ENCODE measurements at regions not wholly inside any gene's neighbourhood (a gene's known extent, or its start where the extent isn't known, plus 50 kb on each side); places are given as distances from the start of the nearest gene placed in this dataset.

GRCh38 chr3:99388780-99389179, 249.6 kb upstream of the COL8A1 start:
- FAIRE-seq (no peak), DNase-seq (ENCODE audit: low read depth, low spot score) (no peak), ATAC-seq (no peak)
- no peak overlapping the region for H3K4me3 ChIP-seq
- ChIA-PET SMC1A (ENCODE audit: uncharacterized antibody, unreplicated experiment) (no interaction called here), CTCF (no interaction called here), POLR2A (no interaction called here), RAD21 (ENCODE audit: unreplicated experiment) (no interaction called here)
- no peaks in the 10 kb centered on the region for H3K9me3 ChIP-seq (replicated peaks; ENCODE audit: control insufficient read depth, insufficient read depth, low read length)
- H3K79me2 ChIP-seq (ENCODE audit: control insufficient read depth, insufficient read depth, low read length), result no peaks in the 10 kb centered on the region
- no peak overlapping the region for H2AFZ ChIP-seq (ENCODE audit: control insufficient read depth, low read depth, low read length)
- TF ChIP-seq ZNF592 (IDR thresholded peaks at IDR 0.05) (no peak), JUNB (IDR thresholded peaks at IDR 0.05) (no peak)
- intact Hi-C loops (cut with micrococcal nuclease; ENCODE audit: unreplicated experiment), result no loop called here
- H3K27ac ChIP-seq (ENCODE audit: control insufficient read depth, insufficient read depth), result no peak overlapping the region
- no peaks in the 10 kb centered on the region for H3K27me3 ChIP-seq (replicated peaks in 1 of 2; ENCODE audit: control insufficient read depth in 2 of 2, insufficient read depth in 2 of 2, low read length in 1 of 2)
- BruUV-seq (replicated peaks), result no TSS peak
- no peak overlapping the region for H3K4me2 ChIP-seq (ENCODE audit: control insufficient read depth, insufficient read depth)
- no peaks in the 10 kb centered on the region for H3K4me1 ChIP-seq (ENCODE audit: control insufficient read depth, insufficient read depth, low read length)
- H4K20me1 ChIP-seq (ENCODE audit: control insufficient read depth, insufficient read depth), result no peaks in the 10 kb centered on the region
- in situ Hi-C loops (cut with MboI), result no loop called here
- no peak overlapping the region for H3K9ac ChIP-seq (ENCODE audit: control insufficient read depth, insufficient read depth, low read length)
- H3K36me3 ChIP-seq (ENCODE audit: control insufficient read depth in 2 of 2, insufficient read depth in 2 of 2, low read length in 1 of 2), result no peaks in the 10 kb centered on the region

GRCh38 chr3:99384596-99384995, 253.8 kb upstream of the COL8A1 start:
- RAD21 ChIA-PET (ENCODE audit: unreplicated experiment), result no interaction called here
- in situ Hi-C loops (cut with MboI), result no loop called here
- intact Hi-C loops (cut with micrococcal nuclease; ENCODE audit: unreplicated experiment), result no loop called here

More at GRCh38 chr3:99384596-99384995, 253.8 kb upstream of the COL8A1 start:
- ATAC-seq (no peak), DNase-seq (ENCODE audit: low read depth, low spot score) (no peak), FAIRE-seq (no peak)
- Histone ChIP-seq H3K4me1 (ENCODE audit: control insufficient read depth, insufficient read depth, low read length) (no peaks in the 10 kb centered on the region), H3K79me2 (ENCODE audit: control insufficient read depth, insufficient read depth, low read length) (no peaks in the 10 kb centered on the region), H3K9ac (ENCODE audit: control insufficient read depth, insufficient read depth, low read length) (no peak overlapping the region), H3K27me3 (replicated peaks in 1 of 2; ENCODE audit: control insufficient read depth in 2 of 2, insufficient read depth in 2 of 2, low read length in 1 of 2) (no peaks in the 10 kb centered on the region), H4K20me1 (ENCODE audit: control insufficient read depth, insufficient read depth) (no peaks in the 10 kb centered on the region), H3K9me3 (replicated peaks; ENCODE audit: control insufficient read depth, insufficient read depth, low read length) (no peaks in the 10 kb centered on the region), H2AFZ (ENCODE audit: control insufficient read depth, low read depth, low read length) (no peak overlapping the region), H3K36me3 (ENCODE audit: control insufficient read depth in 2 of 2, insufficient read depth in 2 of 2, low read length in 1 of 2) (no peaks in the 10 kb centered on the region), H3K4me3 (no peak overlapping the region), H3K4me2 (ENCODE audit: control insufficient read depth, insufficient read depth) (no peak overlapping the region), H3K27ac (ENCODE audit: control insufficient read depth, insufficient read depth) (no peak overlapping the region)
- ChIA-PET SMC1A (ENCODE audit: uncharacterized antibody, unreplicated experiment) (no interaction called here), POLR2A (no interaction called here), CTCF (no interaction called here)
- 0 out of 2 replicates have a peak, but pooled peaks have one; percentile 14 for TF ChIP-seq JUNB (IDR thresholded peaks at IDR 0.05)
- TF ChIP-seq SMAD1 (IDR thresholded peaks at IDR 0.05; ENCODE audit: low read depth, partially characterized antibody), result no peak
- no peak for TF ChIP-seq ZNF274 (IDR thresholded peaks at IDR 0.05; ENCODE audit: insufficient read depth, insufficient read length)
- no peak for TF ChIP-seq USF2 (IDR thresholded peaks at IDR 0.05; ENCODE audit: borderline replicate concordance, low read depth, low read length)
- TF ChIP-seq E2F4 (IDR thresholded peaks at IDR 0.05; ENCODE audit: low read depth, low read length), result no peak
- no TSS peak for BruUV-seq (replicated peaks)
